Esophagus squamous epithelium (tissue), 5 donors: ENCODE measurements at regions not wholly inside any gene's neighbourhood (a gene's known extent, or its start where the extent isn't known, plus 50 kb on each side); places are given as distances from the start of the nearest gene placed in this dataset.
A peak's percentile ranks its signal among the peaks of the same experiment; 100 is the strongest.

Source experiments
- DNase-seq: peaks from one replicate; lab custom pipeline; 2025; lab: John Stamatoyannopoulos, UW
- H3K27ac ChIP-seq, 4 donors: fragments of 200-600 bp; sonication (generic); one replicate each; pipeline ENCODE4 v1.5.1; 2016 to 2019; ENCODE audit warnings: mild to moderate bottlenecking in 1 of 4
- H3K27me3 ChIP-seq, 4 donors: fragments of 200-600 bp; sonication (generic); 1 replicate in 3 of 4; 2 replicates in 1 of 4; pipeline versions ENCODE4 v1.5.1 to v1.6.0; 2017 to 2021; ENCODE audit warnings: antibody characterized with exemption in 1 of 4
- H3K36me3 ChIP-seq, 3 donors: fragments of 200-600 bp; sonication (generic); one replicate each; pipeline ENCODE4 v1.5.1; 2016 to 2019
- H3K4me1 ChIP-seq, 3 donors: fragments of 200-600 bp; sonication (generic); one replicate each; pipeline ENCODE4 v1.5.1; 2017 to 2019
- H3K4me3 ChIP-seq, 4 donors: fragments of 200-600 bp; sonication (generic); 1 replicate in 3 of 4; 2 replicates in 1 of 4; pipeline ENCODE4 v1.5.1; 2016 to 2019; ENCODE audit warnings: mild to moderate bottlenecking in 2 of 4, moderate library complexity in 1 of 4
- H3K9me3 ChIP-seq, 3 donors: fragments of 200-600 bp; sonication (generic); one replicate each; pipeline ENCODE4 v1.5.1; 2016 to 2019
- CTCF ChIP-seq, 6 experiments: fragments of 450-650 bp in 4 of 6; fragments of 200-600 bp in 2 of 6; sonication (generic) in 2 of 6; IDR thresholded peaks; one replicate each; pipeline ENCODE4 v1.5.1; 2016 to 2019; ENCODE audit warnings: antibody characterized with exemption in 6 of 6, mild to moderate bottlenecking in 4 of 6, moderate library complexity in 4 of 6
- POLR2A ChIP-seq, 4 donors: fragments of 450-650 bp; IDR thresholded peaks; one replicate each; pipeline ENCODE4 v1.6.1; 2017; ENCODE audit warnings: antibody characterized with exemption in 4 of 4, mild to moderate bottlenecking in 4 of 4, moderate library complexity in 3 of 4
- WGBS, 2 donors: methylation state at CpG; one replicate each; pipeline ENCODE4 v1.1.5; 2018; 5-methylcytosine and 5-hydroxymethylcytosine counted together
- intact Hi-C: fragments of 100-400 bp; cut with DNase I; formaldehyde crosslinking; loops from one replicate; pipeline ENCODE4 v1.15.0; 2022
- donor health status: DM: yes; HTN: yes; CAD: no.

- H3K4me1 ChIP-seq: no peaks in the 10 kb centered on the region
- no peak overlapping the region for H3K4me3 ChIP-seq
- WGBS, 2 donors: 50 to 67% methylated on average over 2 of the region's 2 CpGs
- H3K36me3 ChIP-seq: no peaks in the 10 kb centered on the region
- no peaks in the 10 kb centered on the region for H3K27me3 ChIP-seq
- no peaks in the 10 kb centered on the region for H3K9me3 ChIP-seq
- intact Hi-C loops: no loop called here
- TF ChIP-seq POLR2A (IDR thresholded peaks at IDR 0.05) (no peak), CTCF (IDR thresholded peaks at IDR 0.05) (no peak)
- no peak for DNase-seq
- no peak overlapping the region for H3K27ac ChIP-seq
Measured at GRCh38 chr18:11276678-11277077, 127.3 kb upstream of the PIEZO2 start.

GRCh38 chr18:11274144-11274794 lies 124.9 kb upstream of the PIEZO2 start:
- intact Hi-C loops: no loop called here
- H3K27ac ChIP-seq: no peak overlapping the region
- DNase-seq: no peak
- no peaks in the 10 kb centered on the region for H3K4me1 ChIP-seq
- no peaks in the 10 kb centered on the region for H3K36me3 ChIP-seq
- H3K27me3 ChIP-seq: no peaks in the 10 kb centered on the region
- no peaks in the 10 kb centered on the region for H3K9me3 ChIP-seq
- TF ChIP-seq CTCF (IDR thresholded peaks at IDR 0.05) (no peak), POLR2A (IDR thresholded peaks at IDR 0.05) (no peak)
- no peak overlapping the region for H3K4me3 ChIP-seq
- 79% methylated on average over 4 to 6 of the region's 6 CpGs for WGBS, 2 donors

- no peak overlapping the region for H3K4me3 ChIP-seq
- H3K9me3 ChIP-seq: no peaks in the 10 kb centered on the region
- no peaks in the 10 kb centered on the region for H3K27me3 ChIP-seq
- intact Hi-C loops: no loop called here
- TF ChIP-seq CTCF (IDR thresholded peaks at IDR 0.05) (no peak), POLR2A (IDR thresholded peaks at IDR 0.05) (no peak)
- peaks cover 0 to 6% (median 0%) of the 10 kb centered on the region in 3 donors for H3K4me1 ChIP-seq
- no peaks in the 10 kb centered on the region for H3K36me3 ChIP-seq
- H3K27ac ChIP-seq: no peak overlapping the region
- no peak for DNase-seq
- WGBS, 2 donors: 55 to 65% methylated on average over 7 of the region's 7 CpGs
Measured at GRCh38 chr18:11272516-11272915, 123.1 kb upstream of the PIEZO2 start.

GRCh38 chr18:11271954-11272353 lies 122.6 kb upstream of the PIEZO2 start:
- Histone ChIP-seq H3K9me3 (no peaks in the 10 kb centered on the region), H3K4me3 (no peak overlapping the region), H3K36me3 (no peaks in the 10 kb centered on the region), H3K27ac (no peak overlapping the region), H3K27me3 (no peaks in the 10 kb centered on the region), H3K4me1 (peaks cover 0 to 6% (median 0%) of the 10 kb centered on the region in 3 donors)
- DNase-seq: no peak
- 53 to 62% methylated on average over 3 of the region's 3 CpGs for WGBS, 2 donors
- intact Hi-C loops: no loop called here
- TF ChIP-seq CTCF (IDR thresholded peaks at IDR 0.05) (no peak), POLR2A (IDR thresholded peaks at IDR 0.05) (no peak)

GRCh38 chr18:11269257-11269656 lies 119.9 kb upstream of the PIEZO2 start:
- intact Hi-C loops: no loop called here
- Histone ChIP-seq H3K4me1 (peaks cover 0 to 6% (median 0%) of the 10 kb centered on the region in 3 donors), H3K27ac (peak overlapping the region in 1 of 4 donors; percentile 62), H3K36me3 (no peaks in the 10 kb centered on the region), H3K27me3 (no peaks in the 10 kb centered on the region), H3K9me3 (no peaks in the 10 kb centered on the region), H3K4me3 (peak overlapping the region in 1 of 4 donors; percentile 35)
- no peak for TF ChIP-seq CTCF (IDR thresholded peaks at IDR 0.05)
- TF ChIP-seq POLR2A (IDR thresholded peaks at IDR 0.05): no peak
- 59 to 78% methylated on average over 6 to 8 of the region's 8 CpGs for WGBS, 2 donors
- DNase-seq: no peak
